HG03457 (cell line): ENCODE measurements at regions not wholly inside any gene's neighbourhood (a gene's known extent, or its start where the extent isn't known, plus 50 kb on each side); places are given as distances from the start of the nearest gene placed in this dataset.

Source experiments
- ATAC-seq: cut with Tn5 transposase; IDR thresholded peaks from one replicate; pipeline ENCODE4 v1.9.1; 2021; ENCODE audit warnings: moderate number of reproducible peaks; ENCODE audit not compliant: unreplicated experiment

DNA sequence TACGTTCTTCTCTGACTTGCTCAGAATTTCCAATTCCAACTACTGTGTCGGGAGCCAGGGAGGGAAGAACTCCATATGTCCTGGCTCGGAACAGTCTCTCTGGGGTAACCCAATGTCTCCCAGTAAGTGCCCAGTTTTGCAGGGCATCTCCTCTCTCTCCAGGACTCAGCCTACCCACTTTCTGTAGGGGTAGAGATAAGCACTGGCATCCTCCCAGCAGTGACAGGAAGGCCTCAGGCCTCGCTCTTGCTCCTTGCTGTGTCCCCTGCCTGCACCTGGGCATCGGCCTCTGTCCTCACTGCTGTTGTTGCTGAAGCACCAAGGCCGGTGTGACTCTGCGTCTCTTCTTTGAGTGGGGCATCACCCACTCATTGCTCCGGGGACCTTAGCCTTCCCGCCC lies 388.9 kb upstream of the JARID2 start:
- ATAC-seq, result no peak

- ATAC-seq, result no peak
These were observed 388.4 kb upstream of the JARID2 start for GRCh38 chr6:14857501-14857900.

- no peak for ATAC-seq
These were observed 387.1 kb upstream of the JARID2 start for GRCh38 chr6:14858808-14859207.

- ATAC-seq, result no peak
These were observed 385.1 kb upstream of the JARID2 start for GRCh38 chr6:14860774-14861173.

GRCh38 chr6:14861491-14861943 lies 384.4 kb upstream of the JARID2 start:
- ATAC-seq, result no peak

- no peak for ATAC-seq
These were observed 383.0 kb upstream of the JARID2 start for GRCh38 chr6:14862845-14863244.

- ATAC-seq, result no peak
These were observed 381.7 kb upstream of the JARID2 start for GRCh38 chr6:14863902-14864850.

DNA sequence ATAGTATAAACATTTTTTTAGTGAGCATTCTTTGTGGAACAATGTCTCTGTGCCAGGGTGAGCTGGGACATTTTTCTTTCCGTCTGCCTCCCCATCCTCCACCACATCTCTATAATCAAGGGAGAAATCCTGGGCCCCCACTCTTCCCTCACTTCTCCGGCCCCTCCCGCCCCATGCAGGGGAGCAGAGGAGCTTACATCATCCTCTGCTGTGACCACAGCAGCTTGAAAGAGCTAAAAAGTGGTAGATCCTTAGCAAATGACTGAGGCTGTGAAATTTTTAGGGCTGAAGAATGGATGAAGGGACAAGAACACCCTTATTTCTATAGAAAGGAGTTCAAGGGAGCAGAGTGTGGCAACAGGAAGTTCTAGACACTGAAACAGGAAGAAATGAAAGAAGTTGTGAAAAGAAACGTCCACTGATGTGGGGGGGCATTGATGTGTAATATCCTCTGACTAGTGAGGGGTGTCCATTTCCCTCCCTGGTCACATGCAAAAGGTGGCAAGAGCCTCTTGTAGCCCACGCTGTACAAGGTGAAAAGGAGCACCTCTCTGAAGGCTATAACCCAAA lies 380.3 kb upstream of the JARID2 start:
- no peak for ATAC-seq

DNA sequence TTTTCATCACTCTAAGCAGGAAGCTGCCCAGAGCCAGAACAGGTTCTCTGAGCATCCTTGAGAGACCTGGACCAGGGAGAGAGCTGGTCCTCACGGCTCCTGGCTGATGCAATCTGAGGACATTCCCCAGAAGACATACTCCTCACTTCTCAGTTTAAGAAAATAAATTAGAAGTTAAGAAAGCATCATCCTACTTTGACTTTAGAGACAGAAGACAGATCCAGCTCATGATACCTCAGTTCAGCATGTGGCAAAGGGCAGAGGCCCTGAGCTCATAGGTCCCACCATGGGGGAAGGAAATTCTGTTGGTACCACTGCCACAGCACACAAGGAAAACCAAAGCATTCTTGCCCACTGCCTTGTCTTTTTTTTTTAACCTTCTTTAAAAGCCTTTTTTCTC lies 378.1 kb upstream of the JARID2 start:
- ATAC-seq, result no peak

DNA sequence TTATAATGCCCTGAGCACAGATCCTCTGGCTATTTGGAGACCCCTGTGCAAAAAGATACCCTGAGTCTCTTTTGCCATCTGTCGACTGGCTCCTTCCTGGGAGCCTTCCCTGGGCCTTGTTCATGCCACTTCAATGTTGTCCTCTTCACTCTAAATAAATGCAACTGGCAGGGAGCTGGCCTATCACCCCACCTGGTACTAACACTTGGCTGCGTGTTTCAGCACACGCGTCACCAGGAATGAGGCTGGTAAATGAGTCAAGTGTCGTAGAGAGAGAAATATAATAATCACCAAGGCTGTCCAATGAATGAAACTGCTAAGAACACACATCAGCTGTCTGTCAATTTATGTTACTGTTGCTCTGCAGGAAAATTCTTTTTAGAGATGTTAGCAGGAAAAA lies 374.6 kb upstream of the JARID2 start:
- ATAC-seq, result no peak

GRCh38 chr6:14873101-14873500 lies 372.8 kb upstream of the JARID2 start:
- no peak for ATAC-seq

- ATAC-seq, result no peak
These were observed 372.0 kb upstream of the JARID2 start for GRCh38 chr6:14873781-14874441.

DNA sequence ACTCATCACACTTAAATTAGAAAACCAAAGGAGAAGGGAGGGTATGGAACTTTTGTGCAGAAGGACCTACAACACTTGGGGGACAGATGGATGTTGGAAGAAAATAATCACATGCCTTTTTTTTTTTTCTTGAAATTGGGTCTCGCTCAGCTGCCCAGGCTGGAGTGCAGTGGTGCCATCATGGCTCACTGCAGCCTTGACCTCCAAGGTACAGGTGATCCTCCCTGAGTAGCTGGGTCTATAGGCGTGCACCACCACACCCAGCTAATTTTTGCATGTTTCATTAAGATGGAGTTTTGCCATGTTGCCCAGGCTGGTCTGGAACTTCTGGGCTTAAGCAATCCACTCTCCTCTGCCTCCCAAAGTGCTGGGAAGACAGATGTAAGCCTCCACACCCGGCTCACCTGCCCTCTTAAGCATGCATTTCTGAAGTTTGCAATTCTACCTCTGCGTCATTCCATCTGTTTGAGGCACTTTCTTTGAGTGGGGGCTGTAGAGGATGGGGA lies 370.8 kb upstream of the JARID2 start:
- ATAC-seq, result no peak

DNA sequence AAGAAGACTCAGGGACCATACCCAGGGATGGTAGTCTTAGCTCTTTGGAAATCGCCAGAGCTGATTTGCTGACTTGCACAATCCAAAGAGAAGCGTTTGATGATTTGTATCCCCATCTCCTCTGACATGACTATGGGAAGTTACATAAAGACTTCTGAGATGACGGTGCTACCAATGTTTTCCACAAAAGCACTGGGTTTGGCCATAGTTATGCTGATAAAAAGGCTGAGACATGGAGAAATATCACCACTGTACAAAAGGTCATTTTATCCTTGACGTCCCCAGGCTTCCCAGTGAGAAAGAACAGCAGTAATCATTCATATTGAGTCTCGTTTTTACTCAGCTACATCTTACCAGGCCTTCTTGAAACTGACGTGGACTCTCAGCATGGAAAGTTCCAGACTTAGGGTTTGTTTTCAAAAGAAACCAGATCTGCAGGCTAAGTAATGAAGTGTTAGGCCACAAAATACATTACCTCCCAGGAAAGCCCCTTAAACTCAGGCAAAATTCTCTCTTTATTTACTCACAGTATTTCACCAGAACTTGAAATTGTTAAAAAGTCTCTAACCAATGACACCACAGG lies 370.3 kb upstream of the JARID2 start:
- ATAC-seq, result peak; percentile 43

GRCh38 chr6:14876778-14877613 lies 368.9 kb upstream of the JARID2 start:
- ATAC-seq, result peak; percentile 50

GRCh38 chr6:14877758-14878157 lies 368.1 kb upstream of the JARID2 start:
- ATAC-seq, result no peak

GRCh38 chr6:14880052-14880451 lies 365.8 kb upstream of the JARID2 start:
- ATAC-seq, result no peak

DNA sequence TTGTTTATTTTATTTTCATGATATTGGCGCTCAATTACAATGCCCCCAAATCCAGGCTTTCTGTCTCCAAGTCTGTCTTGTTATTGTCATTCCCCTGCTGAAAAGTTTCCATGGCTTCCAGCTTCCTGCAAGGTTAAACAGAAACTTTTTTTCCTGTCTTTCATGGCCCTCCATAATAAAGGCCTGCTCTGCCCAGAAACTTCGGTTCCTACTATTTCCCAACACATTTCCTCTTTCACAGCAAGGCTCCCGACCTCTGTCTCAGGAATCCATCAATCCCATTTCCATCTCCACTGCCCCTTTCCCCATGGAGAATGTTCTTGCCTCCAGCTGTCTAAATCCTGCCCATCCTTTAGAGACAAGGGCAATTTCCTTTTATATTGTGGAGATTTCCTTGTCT lies 365.2 kb upstream of the JARID2 start:
- ATAC-seq, result no peak

DNA sequence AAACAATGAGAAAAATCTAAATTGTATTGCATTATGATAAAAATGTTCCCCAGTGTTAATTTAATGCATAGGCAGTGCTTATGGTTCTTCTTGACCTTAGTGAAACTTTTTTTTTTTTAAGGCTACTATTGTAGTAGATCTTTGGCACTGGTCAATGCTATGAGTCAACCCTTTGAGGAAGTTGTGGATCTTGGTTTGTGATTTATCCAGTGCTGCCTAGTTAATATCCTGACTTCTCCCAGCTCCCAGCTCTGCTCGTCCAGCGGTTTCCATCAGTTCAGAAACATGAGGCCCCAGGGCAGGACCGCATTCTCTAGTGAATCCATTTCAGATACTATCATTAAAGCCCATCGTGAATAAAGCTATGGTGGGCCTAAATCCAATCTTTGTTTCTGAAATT lies 364.5 kb upstream of the JARID2 start:
- no peak for ATAC-seq

- ATAC-seq, result no peak
These were observed 363.4 kb upstream of the JARID2 start for GRCh38 chr6:14882394-14883026.
